H9 (cell line): ENCODE measurements at regions not wholly inside any gene's neighbourhood (a gene's known extent, or its start where the extent isn't known, plus 50 kb on each side); places are given as distances from the start of the nearest gene placed in this dataset.

Experiments used
- DNase-seq: peaks from one replicate; pipeline ENCODE4 v3.0.0-alpha.2; 2017
- H2AFZ ChIP-seq: one replicate; pipeline ENCODE4 v1.6.1; 2013; ENCODE audit warnings: mild to moderate bottlenecking, low read length, control low read depth, moderate library complexity
- H2AK5ac ChIP-seq: 2 replicates; pipeline ENCODE4 v1.6.1; 2013; ENCODE audit warnings: low read length, control low read depth, mixed read lengths; ENCODE audit not compliant: insufficient read length
- H2BK120ac ChIP-seq: one replicate; pipeline ENCODE4 v1.6.1; 2013; ENCODE audit warnings: low read depth, mild to moderate bottlenecking, low read length, control low read depth, inconsistent platforms; ENCODE audit not compliant: poor library complexity, severe bottlenecking
- H2BK12ac ChIP-seq: 2 replicates; pipeline ENCODE4 v1.6.1; 2013; ENCODE audit warnings: low read length, control low read depth, mixed read lengths, low read depth; ENCODE audit not compliant: insufficient read length
- H2BK15ac ChIP-seq: 2 replicates; pipeline ENCODE4 v1.6.1; 2013; ENCODE audit warnings: low read depth, low read length, control low read depth
- H2BK20ac ChIP-seq: one replicate; pipeline ENCODE4 v1.6.1; 2013; ENCODE audit warnings: low read depth, mild to moderate bottlenecking, low read length, control low read depth, inconsistent platforms; ENCODE audit not compliant: poor library complexity, severe bottlenecking
- H2BK5ac ChIP-seq: 2 replicates; pipeline ENCODE4 v1.6.1; 2013; ENCODE audit warnings: low read length, control low read depth, mixed read lengths; ENCODE audit not compliant: insufficient read length
- H3K14ac ChIP-seq: 2 replicates; pipeline ENCODE4 v1.6.1; 2013; ENCODE audit warnings: low read length, control low read depth; ENCODE audit not compliant: insufficient read depth
- H3K18ac ChIP-seq: 2 replicates; pipeline ENCODE4 v1.6.1; 2013; ENCODE audit warnings: low read depth, mild to moderate bottlenecking, mixed read lengths, low read length, control low read depth; ENCODE audit not compliant: insufficient read length
- H3K23ac ChIP-seq: 2 replicates; pipeline ENCODE4 v1.6.1; 2013; ENCODE audit warnings: low read length, control low read depth, mixed read lengths, low read depth; ENCODE audit not compliant: insufficient read length
- H3K23me2 ChIP-seq: 2 replicates; pipeline ENCODE4 v1.6.1; 2013; ENCODE audit warnings: low read depth, mild to moderate bottlenecking, mixed read lengths, low read length, control low read depth; ENCODE audit not compliant: insufficient read length, poor library complexity, severe bottlenecking
- H3K27ac ChIP-seq: 2 replicates; pipeline ENCODE4 v1.5.1; 2013; ENCODE audit warnings: low read length, control low read depth, mixed read lengths, low read depth; ENCODE audit not compliant: insufficient read length
- H3K27me3 ChIP-seq: 2 replicates; pipeline ENCODE4 v1.6.1; 2013; ENCODE audit warnings: low read length, control low read depth, inconsistent platforms; ENCODE audit not compliant: insufficient read depth
- H3K4ac ChIP-seq: 2 replicates; pipeline ENCODE4 v1.6.1; 2013; ENCODE audit warnings: low read depth, mild to moderate bottlenecking, control low read depth, inconsistent platforms, low read length, moderate library complexity
- H3K4me1 ChIP-seq: 2 replicates; pipeline ENCODE4 v1.6.1; 2013; ENCODE audit warnings: low read length, control low read depth, inconsistent platforms; ENCODE audit not compliant: insufficient read depth
- H3K4me2 ChIP-seq: 2 replicates; pipeline ENCODE4 v1.6.1; 2013; ENCODE audit warnings: low read length, control low read depth, mixed read lengths; ENCODE audit not compliant: insufficient read length, insufficient read depth
- H3K56ac ChIP-seq: 2 replicates; pipeline ENCODE4 v1.6.1; 2013; ENCODE audit warnings: low read depth, mild to moderate bottlenecking, mixed read lengths, low read length, control low read depth; ENCODE audit not compliant: insufficient read length
- H3K79me1 ChIP-seq: 2 replicates; pipeline ENCODE4 v1.6.1; 2013; ENCODE audit warnings: low read depth, mild to moderate bottlenecking, moderate library complexity, low read length, control low read depth, inconsistent platforms; ENCODE audit not compliant: insufficient read depth, poor library complexity, severe bottlenecking
- H3K79me2 ChIP-seq: 2 replicates; pipeline ENCODE4 v1.6.1; 2013; ENCODE audit warnings: low read length, control low read depth, inconsistent platforms; ENCODE audit not compliant: insufficient read depth
- H3K9ac ChIP-seq: 2 replicates; pipeline ENCODE4 v1.6.1; 2013; ENCODE audit warnings: low read length, control low read depth, mixed read lengths; ENCODE audit not compliant: insufficient read length; ENCODE audit errors: extremely low read depth
- H3K9me3 ChIP-seq: one replicate; pipeline ENCODE4 v1.6.1; 2013; ENCODE audit warnings: low read depth, low read length, inconsistent platforms; ENCODE audit not compliant: control insufficient read depth
- H3T11ph ChIP-seq: one replicate; pipeline ENCODE4 v1.6.1; 2013; ENCODE audit warnings: mild to moderate bottlenecking, low read length, control low read depth, inconsistent platforms
- H4K20me1 ChIP-seq: one replicate; pipeline ENCODE4 v1.6.1; 2013; ENCODE audit not compliant: control insufficient read depth, insufficient read length, insufficient read depth
- H4K5ac ChIP-seq: 2 replicates; pipeline ENCODE4 v1.6.1; 2013; ENCODE audit warnings: low read depth, mild to moderate bottlenecking, mixed read lengths, low read length, control low read depth; ENCODE audit not compliant: insufficient read length
- H4K8ac ChIP-seq: replicated peaks from 2 replicates; pipeline ENCODE4 v1.6.1; 2013; ENCODE audit warnings: low read length, control low read depth, mixed read lengths, low read depth; ENCODE audit not compliant: insufficient read length
- H4K91ac ChIP-seq: 2 replicates; pipeline ENCODE4 v1.6.1; 2013; ENCODE audit warnings: low read depth, mild to moderate bottlenecking, moderate library complexity, mixed read lengths, low read length, control low read depth; ENCODE audit not compliant: insufficient read length
- H3K27ac Mint-ChIP-seq, 3 experiments: 2 replicates in 2 of 3; 3 replicates in 1 of 3; pipeline ENCODE4 v1.8.0; 2020 to 2021; ENCODE audit warnings: mixed read lengths in 3 of 3, mild to moderate bottlenecking in 1 of 3, moderate library complexity in 1 of 3
- H3K27me3 Mint-ChIP-seq: 2 replicates; pipeline ENCODE4 v1.8.0; 2021; ENCODE audit warnings: low read depth, mild to moderate bottlenecking, moderate library complexity, mixed read lengths
- H3K36me3 Mint-ChIP-seq, 3 experiments: 2 replicates in 2 of 3; 3 replicates in 1 of 3; pipeline ENCODE4 v1.8.0; 2020 to 2021; ENCODE audit warnings: low read depth in 3 of 3, mixed read lengths in 3 of 3; ENCODE audit not compliant: insufficient read depth in 1 of 3
- H3K4me1 Mint-ChIP-seq, 2 experiments: 2 replicates each; pipeline ENCODE4 v1.8.0; 2020; ENCODE audit warnings: mixed read lengths in 2 of 2
- H3K4me3 Mint-ChIP-seq, 2 experiments: 2 replicates in 1 of 2; 3 replicates in 1 of 2; pipeline ENCODE4 v1.8.0; 2020 to 2021; ENCODE audit warnings: mild to moderate bottlenecking in 2 of 2, mixed read lengths in 2 of 2, moderate library complexity in 1 of 2
- H3K9me3 Mint-ChIP-seq, 2 experiments: 2 replicates in 1 of 2; 3 replicates in 1 of 2; pipeline ENCODE4 v1.8.0; 2020; ENCODE audit warnings: mild to moderate bottlenecking in 2 of 2, mixed read lengths in 2 of 2, moderate library complexity in 1 of 2
- CTCF ChIP-seq: fragments of 200-600 bp; sonication (generic); conservative IDR thresholded peaks from 3 replicates; pipeline ENCODE4 v1.8.0; 2021; ENCODE audit warnings: antibody characterized with exemption, mild to moderate bottlenecking
- WGBS: extraction: QIAGEN DNeasy Blood & Tissue Kit; methylation state at CpG from one replicate; pipeline ENCODE4 v1.1.7; 2013; ENCODE audit warnings: missing lambda C conversion rate, low lambda C conversion rate, mixed read lengths; ENCODE audit not compliant: insufficient read length; ENCODE audit errors: extremely low coverage; 5-methylcytosine and 5-hydroxymethylcytosine counted together

- H3K79me1 ChIP-seq: no peaks in the 10 kb centered on the region
- no peak overlapping the region for H4K5ac ChIP-seq
- Mint-ChIP-seq H3K36me3 (no peaks in the 10 kb centered on the region), H3K27ac (no peak overlapping the region), H3K27me3 (peaks cover 20% of the 10 kb centered on the region), H3K4me3 (no peak overlapping the region), H3K9me3 (peaks cover 3 to 6% of the 10 kb centered on the region in 2 experiments; a peak in 3 of 5 replicates), H3K4me1 (peaks cover 0 to 4% of the 10 kb centered on the region in 2 experiments; a peak in 2 of 4 replicates)
- no peak overlapping the region for H2BK20ac ChIP-seq
- H3K18ac ChIP-seq: no peak overlapping the region
- H2BK12ac ChIP-seq: no peak overlapping the region
- no peak overlapping the region for H3K56ac ChIP-seq
- H3K4ac ChIP-seq: no peak overlapping the region
- H3K4me1 ChIP-seq: no peaks in the 10 kb centered on the region
- H2AFZ ChIP-seq: no peak overlapping the region
- H3K27me3 ChIP-seq: no peaks in the 10 kb centered on the region
- no peaks in the 10 kb centered on the region for H3K23me2 ChIP-seq
- WGBS: no CpG with 5 or more reads among the region's 4 CpGs
- no peaks in the 10 kb centered on the region for H3K79me2 ChIP-seq
- H3K9me3 ChIP-seq: no peaks in the 10 kb centered on the region
- no peak overlapping the region for H2BK15ac ChIP-seq
- H3K4me2 ChIP-seq: no peak overlapping the region
- no peak overlapping the region for H2BK5ac ChIP-seq
- H2BK120ac ChIP-seq: no peak overlapping the region
- H4K91ac ChIP-seq: no peak overlapping the region
- no peak overlapping the region for H4K8ac ChIP-seq
- H4K20me1 ChIP-seq: peaks cover 2% of the 10 kb centered on the region
- no peak for TF ChIP-seq CTCF
- no peak overlapping the region for H2AK5ac ChIP-seq
- no peak overlapping the region; the same call in 1 of the 2 replicates for H3K14ac ChIP-seq
- no peak overlapping the region for H3K27ac ChIP-seq
- H3K23ac ChIP-seq: no peak overlapping the region
- no peak for DNase-seq
- H3K9ac ChIP-seq: no peak overlapping the region
- H3T11ph ChIP-seq: no peak overlapping the region
These were observed 499.4 kb downstream of the NPHP4 start for GRCh38 chr1:5492846-5493245.
